HCT116 (cell line): ENCODE measurements at regions not wholly inside any gene's neighbourhood (a gene's known extent, or its start where the extent isn't known, plus 50 kb on each side); places are given as distances from the start of the nearest gene placed in this dataset.

ENCODE experiments used
- ATAC-seq: fragments of 200-7000 bp; cut with Tn5 transposase; 2 replicates; pipeline ENCODE4 v1.9.1; 2020; ENCODE audit warnings: mild to moderate bottlenecking, moderate library complexity
- BruUV-seq: library from RNA; stranded (reverse); fragments of 400-500 nt; replicated peaks from 2 replicates; lab custom pipeline; 2021; lab: Mats Ljungman, UMichigan
- CTCF ChIA-PET: fragments of 300-600 bp; sonication (Branson Sonifier 250); formaldehyde crosslinking; loops from one replicate; lab custom pipeline; 2021; ENCODE audit warnings: antibody characterized with exemption; lab: Charles Lee
- POLR2A ChIA-PET: fragments of 300-600, 350-600 bp; sonication (Branson Sonifier 250); formaldehyde crosslinking; loops from one replicate; lab custom pipeline; 2021; ENCODE audit warnings: antibody characterized with exemption; lab: Charles Lee
- RAD21 ChIA-PET, 2 experiments: fragments of 300-600 bp; sonication (Branson Sonifier 250); formaldehyde crosslinking; loops; one replicate each; lab custom pipeline; 2023; ENCODE audit warnings: low total read pairs in 2 of 2; ENCODE audit not compliant: uncharacterized antibody in 2 of 2, unreplicated experiment in 2 of 2, low non-redundant PET in 1 of 2; lab: Charles Lee
- DNase-seq: peaks from one replicate; pipeline ENCODE4 v3.0.0-alpha.2; 2010; ENCODE audit warnings: low read depth, low spot score
- H2AFZ ChIP-seq: fragments of 200-600 bp; shearing (Covaris generic), sonication (generic); 2 replicates; pipeline ENCODE4 v1.6.1; 2017; ENCODE audit warnings: low read depth, mixed run types, mixed read lengths, antibody characterized with exemption, low read length; ENCODE audit not compliant: poor library complexity, severe bottlenecking
- H3K27ac ChIP-seq: 2 replicates; pipeline ENCODE4 v1.5.1; 2012; ENCODE audit warnings: low read depth, low read length
- H3K27me3 ChIP-seq: fragments of 200-600 bp; sonication (generic); 2 replicates; pipeline ENCODE4 v1.6.1; 2016; ENCODE audit warnings: mixed run types, low read length, mixed read lengths; ENCODE audit not compliant: insufficient read depth
- H3K36me3 ChIP-seq, 2 experiments: fragments of 200-500 bp in 1 of 2; fragments of 200-600 bp in 1 of 2; sonication (Bioruptor generic) in 1 of 2; sonication (generic) in 1 of 2; 2 replicates each; pipeline versions ENCODE4 v1.5.1 to v1.6.1; 2014 to 2016; ENCODE audit warnings: low read length in 2 of 2, inconsistent platforms in 1 of 2, mixed read lengths in 1 of 2, mixed run types in 1 of 2; ENCODE audit not compliant: insufficient read depth in 2 of 2, control insufficient read depth in 1 of 2
- H3K4me1 ChIP-seq, 2 experiments: fragments of 200-600 bp in 1 of 2; sonication (generic) in 1 of 2; 2 replicates each; pipeline versions ENCODE4 v1.5.1 to v1.6.1; 2012 to 2017; ENCODE audit warnings: low read length in 2 of 2, inconsistent platforms in 1 of 2, mild to moderate bottlenecking in 1 of 2, mixed read lengths in 1 of 2, mixed run types in 1 of 2, moderate library complexity in 1 of 2; ENCODE audit not compliant: insufficient read depth in 2 of 2, control insufficient read depth in 1 of 2
- H3K4me2 ChIP-seq: fragments of 200-600 bp; sonication (generic); 2 replicates; pipeline ENCODE4 v1.6.1; 2017; ENCODE audit warnings: mixed run types, low read length, mixed read lengths
- H3K4me3 ChIP-seq, 2 experiments: fragments of 200-600 bp in 1 of 2; sonication (generic) in 1 of 2; replicated peaks in 1 of 2; 2 replicates each; pipeline ENCODE4 v1.5.1; 2011 to 2016; ENCODE audit warnings: low read length in 2 of 2, control low read depth in 1 of 2, low read depth in 1 of 2, mild to moderate bottlenecking in 1 of 2, mixed read lengths in 1 of 2, mixed run types in 1 of 2
- H3K79me2 ChIP-seq: fragments of 200-600 bp; sonication (generic); 2 replicates; pipeline ENCODE4 v1.6.1; 2017; ENCODE audit warnings: mild to moderate bottlenecking, mixed run types, low read length, moderate library complexity, mixed read lengths; ENCODE audit not compliant: insufficient read depth
- H3K9ac ChIP-seq: fragments of 200-600 bp; sonication (generic); 2 replicates; pipeline ENCODE4 v1.6.1; 2016; ENCODE audit warnings: low read length, mixed read lengths
- H3K9me2 ChIP-seq: fragments of 200-600 bp; sonication (generic), shearing (Covaris generic); 2 replicates; pipeline ENCODE4 v1.6.1; 2017; ENCODE audit warnings: mixed run types, mild to moderate bottlenecking, moderate library complexity; ENCODE audit not compliant: insufficient read depth
- H3K9me3 ChIP-seq, 2 experiments: fragments of 200-500 bp in 1 of 2; fragments of 200-600 bp in 1 of 2; sonication (Bioruptor generic) in 1 of 2; sonication (generic) in 1 of 2; 2 replicates each; pipeline ENCODE4 v1.6.1; 2014 to 2017; ENCODE audit warnings: low read length in 2 of 2, mixed read lengths in 2 of 2, inconsistent platforms in 1 of 2, low read depth in 1 of 2, mild to moderate bottlenecking in 1 of 2, mixed run types in 1 of 2, moderate library complexity in 1 of 2; ENCODE audit not compliant: control insufficient read depth in 1 of 2, insufficient read depth in 1 of 2
- H4K20me1 ChIP-seq: fragments of 200-600 bp; sonication (generic), shearing (Covaris generic); 2 replicates; pipeline ENCODE4 v1.6.1; 2017; ENCODE audit warnings: mixed run types, mild to moderate bottlenecking, moderate library complexity; ENCODE audit not compliant: insufficient read depth
- ATF3 ChIP-seq: IDR thresholded peaks from 2 replicates; pipeline ENCODE4 v1.6.1; 2012
- CBX3 ChIP-seq: IDR thresholded peaks from 2 replicates; pipeline ENCODE4 v1.6.1; 2012; ENCODE audit warnings: low read depth
- EZH2 ChIP-seq: fragments of 200-600 bp; sonication (generic); IDR thresholded peaks from 2 replicates; pipeline ENCODE4 v1.6.1; 2017; ENCODE audit warnings: antibody characterized with exemption, mixed run types
- FOSL1 ChIP-seq: IDR thresholded peaks from 2 replicates; pipeline ENCODE4 v1.6.1; 2012; ENCODE audit warnings: low read depth
- JUND ChIP-seq: IDR thresholded peaks from 2 replicates; pipeline ENCODE4 v1.6.1; 2012
- MAX ChIP-seq: IDR thresholded peaks from 2 replicates; pipeline ENCODE4 v1.6.1; 2012
- POLR2AphosphoS5 ChIP-seq: IDR thresholded peaks from 2 replicates; pipeline ENCODE4 v1.6.1; 2011; ENCODE audit warnings: mild to moderate bottlenecking, low read depth, low read length, moderate library complexity
- RAD21 ChIP-seq: IDR thresholded peaks from 2 replicates; pipeline ENCODE4 v1.6.1; 2012; ENCODE audit warnings: low read depth, mild to moderate bottlenecking
- YY1 ChIP-seq: IDR thresholded peaks from 2 replicates; pipeline ENCODE4 v1.6.1; 2011; ENCODE audit warnings: low read length, low read depth, moderate library complexity, mild to moderate bottlenecking; ENCODE audit not compliant: insufficient replicate concordance; ENCODE audit errors: extremely low read depth
- ZFX ChIP-seq: fragments of 450-650 bp; IDR thresholded peaks from 2 replicates; pipeline ENCODE4 v1.6.1; 2017
- ZNF274 ChIP-seq: fragments of 200-500 bp; sonication (Bioruptor generic); IDR thresholded peaks from 2 replicates; pipeline ENCODE4 v1.6.1; 2014; ENCODE audit warnings: mild to moderate bottlenecking, low read depth, low read length, inconsistent platforms
- intact Hi-C: fragments of 100-400 bp; cut with micrococcal nuclease; formaldehyde crosslinking; loops from 2 replicates; pipeline ENCODE4 v1.10.0; 2022

GRCh38 chr3:76402926-76403325, 617.6 kb upstream of the ZNF717 start (continued):
- no peak for TF ChIP-seq FOSL1
- TF ChIP-seq, all 23 proteins: peak for 0

- CTCF ChIA-PET: no interaction called here
- H3K9ac ChIP-seq: no peak overlapping the region
Observed at GRCh38 chr3:76403556-76403955, 618.2 kb upstream of the ZNF717 start.

GRCh38 chr3:76405196-76405595, 619.8 kb upstream of the ZNF717 start:
- H3K4me3 ChIP-seq: no peak overlapping the region
- no peak overlapping the region for H2AFZ ChIP-seq
- no peaks in the 10 kb centered on the region for H3K36me3 ChIP-seq
- intact Hi-C loops: no loop called here
- no peaks in the 10 kb centered on the region for H3K79me2 ChIP-seq
- no TSS peak for BruUV-seq
- H3K27ac ChIP-seq: no peak overlapping the region
- no peak overlapping the region for H3K4me2 ChIP-seq
- TF ChIP-seq EZH2: no peak
- TF ChIP-seq ATF3: no peak
- TF ChIP-seq JUND: no peak
- TF ChIP-seq FOSL1: no peak
- TF ChIP-seq ZFX: no peak
- TF ChIP-seq CBX3: no peak
- no peak for TF ChIP-seq ZNF274
- TF ChIP-seq, all 23 proteins: peak for 0
- DNase-seq (no peak), ATAC-seq (no peak)
- Histone ChIP-seq H3K27me3 (no peaks in the 10 kb centered on the region), H3K9me3 (peaks cover 16 to 41% of the 10 kb centered on the region in 2 experiments; a peak in 2 of 4 replicates), H3K9ac (no peak overlapping the region), H3K9me2 (no peaks in the 10 kb centered on the region), H3K4me1 (no peaks in the 10 kb centered on the region), H4K20me1 (no peaks in the 10 kb centered on the region)
- ChIA-PET CTCF (no interaction called here), RAD21 (no interaction called here), POLR2A (no interaction called here)

More at GRCh38 chr3:76403556-76403955, 618.2 kb upstream of the ZNF717 start:
- no peak overlapping the region for H3K4me3 ChIP-seq
- POLR2A ChIA-PET: no interaction called here
- H3K4me1 ChIP-seq: no peaks in the 10 kb centered on the region
- H3K4me2 ChIP-seq: no peak overlapping the region
- H2AFZ ChIP-seq: no peak overlapping the region
- H3K9me2 ChIP-seq: no peaks in the 10 kb centered on the region
- TF ChIP-seq ZFX (no peak), EZH2 (no peak), MAX (no peak), POLR2AphosphoS5 (no peak), YY1 (no peak), RAD21 (no peak)
- ATAC-seq (no peak), DNase-seq (no peak)
- H3K27me3 ChIP-seq: no peaks in the 10 kb centered on the region
- H3K36me3 ChIP-seq: no peaks in the 10 kb centered on the region
- H3K27ac ChIP-seq: no peak overlapping the region
- no peaks in the 10 kb centered on the region for H3K79me2 ChIP-seq
- intact Hi-C loops: no loop called here
- no peaks in the 10 kb centered on the region for H4K20me1 ChIP-seq
- peaks cover 16 to 35% of the 10 kb centered on the region in 2 experiments; a peak in 2 of 4 replicates for H3K9me3 ChIP-seq
- no TSS peak for BruUV-seq
- RAD21 ChIA-PET: no interaction called here
